Keratinocyte (primary cell): ENCODE measurements at regions not wholly inside any gene's neighbourhood (a gene's known extent, or its start where the extent isn't known, plus 50 kb on each side); places are given as distances from the start of the nearest gene placed in this dataset.
"Not testable (repeated sequence)": the region's sequence is repeated elsewhere in the genome, so short reads cannot be mapped to it uniquely, and the experiment has no call there.

ENCODE experiments used
- DNase-seq: peaks from one replicate; pipeline ENCODE4 v3.0.0-alpha.2; 2011; ENCODE audit warnings: low read depth, missing footprints, low spot score
- FAIRE-seq: peaks from 2 replicates; lab custom pipeline; 2011; peaks lifted over from hg19 to GRCh38; lab: Jason Lieb, UNC
- H2AFZ ChIP-seq: 2 replicates; pipeline ENCODE4 v1.6.0; 2012; ENCODE audit warnings: low read length, control low read depth, inconsistent platforms; ENCODE audit not compliant: control insufficient read depth
- H3K27ac ChIP-seq: 2 replicates; pipeline ENCODE4 v1.5.1; 2011; ENCODE audit warnings: low read length; ENCODE audit not compliant: control insufficient read depth, insufficient read depth
- H3K27me3 ChIP-seq: 3 replicates; pipeline ENCODE4 v1.6.0; 2011; ENCODE audit warnings: low read length; ENCODE audit not compliant: control insufficient read depth, insufficient read depth; ENCODE audit errors: extremely low read depth
- H3K36me3 ChIP-seq, 2 experiments: 2 replicates in 1 of 2; 3 replicates in 1 of 2; pipeline ENCODE4 v1.5.1; 2011; ENCODE audit warnings: low read length in 2 of 2, mild to moderate bottlenecking in 1 of 2; ENCODE audit not compliant: control insufficient read depth in 2 of 2, insufficient read depth in 2 of 2; ENCODE audit errors: extremely low read depth in 1 of 2
- H3K4me1 ChIP-seq: 3 replicates; pipeline ENCODE4 v1.5.1; 2011; ENCODE audit warnings: low read length; ENCODE audit not compliant: control insufficient read depth, insufficient read depth; ENCODE audit errors: extremely low read depth
- H3K4me2 ChIP-seq: 3 replicates; pipeline ENCODE4 v1.6.0; 2011; ENCODE audit warnings: low read depth, low read length; ENCODE audit not compliant: control insufficient read depth, insufficient read depth; ENCODE audit errors: extremely low read depth
- H3K4me3 ChIP-seq, 3 experiments: fragments of 200-600 bp in 1 of 3; sonication (generic) in 1 of 3; 2 replicates in 2 of 3; 3 replicates in 1 of 3; pipeline ENCODE4 v1.5.1; 2011 to 2016; ENCODE audit warnings: low read length in 3 of 3, mild to moderate bottlenecking in 3 of 3, control low read depth in 2 of 3, inconsistent platforms in 1 of 3, low read depth in 1 of 3, mixed read lengths in 1 of 3, mixed run types in 1 of 3, moderate library complexity in 1 of 3; ENCODE audit not compliant: control insufficient read depth in 2 of 3, insufficient read depth in 2 of 3; ENCODE audit errors: extremely low read depth in 1 of 3
- H3K79me2 ChIP-seq: 2 replicates; pipeline ENCODE4 v1.6.0; 2012; ENCODE audit warnings: low read length; ENCODE audit not compliant: control insufficient read depth, insufficient read depth
- H3K9ac ChIP-seq: 3 replicates; pipeline ENCODE4 v1.6.0; 2011; ENCODE audit warnings: low read length; ENCODE audit not compliant: control insufficient read depth, insufficient read depth; ENCODE audit errors: extremely low read depth
- H3K9me1 ChIP-seq: 3 replicates; pipeline ENCODE4 v1.6.0; 2011; ENCODE audit warnings: low read length; ENCODE audit not compliant: control insufficient read depth, insufficient read depth; ENCODE audit errors: extremely low read depth
- H3K9me3 ChIP-seq: 2 replicates; pipeline ENCODE4 v1.5.1; 2012; ENCODE audit warnings: low read depth, low read length; ENCODE audit not compliant: control insufficient read depth
- H4K20me1 ChIP-seq: 3 replicates; pipeline ENCODE4 v1.6.0; 2011; ENCODE audit warnings: low read length; ENCODE audit not compliant: control insufficient read depth, insufficient read depth; ENCODE audit errors: extremely low read depth
- CTCF ChIP-seq, 3 experiments: IDR thresholded peaks in 1 of 3; conservative IDR thresholded peaks in 1 of 3; optimal IDR thresholded peaks in 1 of 3; 2 replicates in 2 of 3; 3 replicates in 1 of 3; pipeline versions ENCODE3 to v1.5.1; 2011; ENCODE audit warnings: low read length in 3 of 3, mild to moderate bottlenecking in 3 of 3, moderate library complexity in 2 of 3, control low read depth in 1 of 3, inconsistent platforms in 1 of 3; ENCODE audit not compliant: insufficient read depth in 2 of 3; ENCODE audit errors: extremely low read depth in 1 of 3
- EZH2 ChIP-seq: IDR thresholded peaks from one replicate; pipeline ENCODE4 v1.6.1; 2012; ENCODE audit warnings: inconsistent platforms, mild to moderate bottlenecking, low read length, moderate library complexity
- dilution Hi-C: fragments of 300-500 bp; cut with MboI; formaldehyde crosslinking; loops from one replicate; pipeline ENCODE4 v1.7.0; 2020; ENCODE audit warnings: low sequenced_read_pairs; ENCODE audit not compliant: extremely low pct_ligation_motif_present

DNA sequence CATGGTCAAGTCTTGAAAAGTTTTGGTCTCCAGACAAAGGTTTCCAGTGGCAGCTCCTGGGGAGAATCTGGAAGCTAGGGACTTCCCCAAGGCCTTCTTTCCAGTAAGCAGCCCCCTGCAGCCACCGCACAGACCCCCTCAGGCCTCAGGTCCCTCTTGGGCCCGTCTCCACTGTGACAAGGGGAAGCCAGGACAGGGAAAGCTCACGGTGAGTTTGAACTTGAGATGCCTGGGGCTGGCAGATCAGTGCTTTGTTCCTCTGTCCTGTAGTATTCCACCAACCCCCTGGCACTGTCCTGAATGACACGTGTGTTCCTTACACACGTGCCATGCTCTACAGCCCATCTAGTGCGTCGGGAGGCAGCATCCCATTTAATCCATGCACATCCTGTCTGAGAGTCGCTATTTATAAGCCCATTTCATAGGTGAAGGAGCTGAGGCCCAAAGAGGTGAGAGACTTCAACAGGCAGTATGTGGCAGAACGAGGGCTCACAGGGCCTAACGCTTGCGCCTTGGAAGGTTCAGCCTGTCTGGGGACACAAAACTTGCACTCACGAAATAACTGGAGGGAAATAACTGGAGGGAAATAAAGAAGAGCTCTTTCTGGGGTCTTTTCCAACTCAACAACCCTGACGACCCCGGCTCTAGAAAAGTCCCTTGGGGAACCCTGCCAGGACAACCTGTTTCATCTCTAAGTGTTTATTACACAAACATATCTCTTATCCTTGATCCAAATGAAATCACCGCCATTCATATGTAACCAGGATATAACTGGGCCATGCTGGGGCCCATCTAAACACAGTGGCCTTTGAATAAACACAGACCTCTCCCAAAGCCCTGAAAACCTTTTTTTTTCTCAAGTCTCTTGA is 123.0 kb downstream of the BANF2 start:
- dilution Hi-C loops: no loop called here
- H3K9ac ChIP-seq: no peak overlapping the region
- H2AFZ ChIP-seq: no peak overlapping the region
- no peaks in the 10 kb centered on the region for H4K20me1 ChIP-seq
- TF ChIP-seq EZH2 (no peak), CTCF (optimal IDR thresholded peaks at IDR 0.05 in 1 of 3, IDR thresholded peaks at IDR 0.05 in 1 of 3, conservative IDR thresholded peaks at IDR 0.05 in 1 of 3; ENCODE audit: extremely low read depth in 1 of 3, insufficient read depth in 2 of 3, low read length in 3 of 3) (no peak)
- H3K4me1 ChIP-seq: no peaks in the 10 kb centered on the region
- DNase-seq (no peak), FAIRE-seq (no peak)
- no peaks in the 10 kb centered on the region for H3K9me1 ChIP-seq
- no peak overlapping the region for H3K4me2 ChIP-seq
- no peak overlapping the region for H3K4me3 ChIP-seq
- no peaks in the 10 kb centered on the region for H3K79me2 ChIP-seq
- H3K27ac ChIP-seq: no peak overlapping the region
- no peaks in the 10 kb centered on the region for H3K27me3 ChIP-seq
- H3K36me3 ChIP-seq: no peaks in the 10 kb centered on the region
- H3K9me3 ChIP-seq: no peaks in the 10 kb centered on the region

GRCh38 chr20:17822039-17822438 is 122.3 kb downstream of the BANF2 start:
- TF ChIP-seq CTCF (optimal IDR thresholded peaks at IDR 0.05 in 1 of 3, IDR thresholded peaks at IDR 0.05 in 1 of 3, conservative IDR thresholded peaks at IDR 0.05 in 1 of 3; ENCODE audit: extremely low read depth in 1 of 3, insufficient read depth in 2 of 3, low read length in 3 of 3) (no peak), EZH2 (no peak)
- no peaks in the 10 kb centered on the region for H3K9me3 ChIP-seq
- FAIRE-seq (no peak), DNase-seq (no peak)
- no peaks in the 10 kb centered on the region for H3K9me1 ChIP-seq
- H3K79me2 ChIP-seq: no peaks in the 10 kb centered on the region
- no peaks in the 10 kb centered on the region for H4K20me1 ChIP-seq
- no peak overlapping the region for H3K9ac ChIP-seq
- H3K4me2 ChIP-seq: no peak overlapping the region
- H2AFZ ChIP-seq: no peak overlapping the region
- dilution Hi-C loops: no loop called here
- H3K4me3 ChIP-seq: no peak overlapping the region
- H3K27ac ChIP-seq: no peak overlapping the region
- no peaks in the 10 kb centered on the region for H3K27me3 ChIP-seq
- no peaks in the 10 kb centered on the region for H3K4me1 ChIP-seq
- no peaks in the 10 kb centered on the region for H3K36me3 ChIP-seq

DNA sequence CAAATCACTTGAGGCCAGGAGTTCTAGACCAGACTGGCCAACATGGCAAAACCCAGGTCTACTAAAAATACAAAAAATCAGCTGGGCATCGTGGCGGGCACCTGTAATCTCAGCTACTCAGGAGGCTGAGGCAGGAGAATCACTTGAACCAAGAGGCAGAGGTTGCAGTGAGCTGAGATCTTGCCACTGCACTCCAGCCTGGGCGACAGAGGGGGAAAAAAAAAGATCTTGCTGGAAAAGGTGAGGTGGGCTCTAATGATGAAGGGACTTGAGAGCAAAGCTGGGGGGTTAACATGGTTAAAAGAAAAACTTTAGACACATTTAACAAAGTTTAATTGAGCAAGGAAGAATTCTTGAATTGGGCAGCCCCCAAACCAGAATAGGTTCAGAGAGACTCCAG is 121.8 kb downstream of the BANF2 start:
- FAIRE-seq, H2AFZ ChIP-seq: not testable (repeated sequence)

More for the DNA sequence above, 121.8 kb downstream of the BANF2 start:
- H3K4me3 ChIP-seq, H3K4me2 ChIP-seq, H4K20me1 ChIP-seq, H3K4me1 ChIP-seq, H3K36me3 ChIP-seq, H3K27me3 ChIP-seq, dilution Hi-C loops, H3K9me3 ChIP-seq, H3K27ac ChIP-seq, H3K79me2 ChIP-seq, DNase-seq, H3K9ac ChIP-seq, H3K9me1 ChIP-seq: not testable (repeated sequence)
